Renal cortex interstitium (tissue), 11 donors: ENCODE measurements at regions not wholly inside any gene's neighbourhood (a gene's known extent, or its start where the extent isn't known, plus 50 kb on each side); places are given as distances from the start of the nearest gene placed in this dataset.

ENCODE experiments used
- DNase-seq, 11 donors: peaks; one replicate each; pipeline ENCODE4 v3.0.0-alpha.2; 2013; ENCODE audit warnings: low read depth in 9 of 11, low spot score in 4 of 11; ENCODE audit errors: extremely low read depth in 1 of 11

DNA sequence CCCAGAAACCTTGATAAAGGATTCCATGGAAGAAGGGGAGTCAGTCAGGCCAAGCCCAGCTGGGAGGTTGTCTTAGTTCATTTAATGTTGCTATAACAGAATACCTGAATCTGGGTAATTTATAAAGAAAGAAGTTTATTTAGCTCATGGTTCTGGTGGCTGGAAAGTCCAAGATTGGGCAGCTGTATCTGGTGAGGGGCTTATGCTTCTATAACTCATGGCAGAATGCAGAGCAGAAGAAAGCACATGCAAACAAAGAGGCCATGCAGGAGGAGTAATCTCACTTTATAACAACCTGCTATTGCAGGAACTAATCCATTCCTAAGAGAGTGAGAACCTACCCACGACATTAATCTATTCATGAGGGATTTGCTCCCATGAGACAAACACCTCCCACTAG is 54.2 kb upstream of the ANKRD1 start:
- DNase-seq = no peak

DNA sequence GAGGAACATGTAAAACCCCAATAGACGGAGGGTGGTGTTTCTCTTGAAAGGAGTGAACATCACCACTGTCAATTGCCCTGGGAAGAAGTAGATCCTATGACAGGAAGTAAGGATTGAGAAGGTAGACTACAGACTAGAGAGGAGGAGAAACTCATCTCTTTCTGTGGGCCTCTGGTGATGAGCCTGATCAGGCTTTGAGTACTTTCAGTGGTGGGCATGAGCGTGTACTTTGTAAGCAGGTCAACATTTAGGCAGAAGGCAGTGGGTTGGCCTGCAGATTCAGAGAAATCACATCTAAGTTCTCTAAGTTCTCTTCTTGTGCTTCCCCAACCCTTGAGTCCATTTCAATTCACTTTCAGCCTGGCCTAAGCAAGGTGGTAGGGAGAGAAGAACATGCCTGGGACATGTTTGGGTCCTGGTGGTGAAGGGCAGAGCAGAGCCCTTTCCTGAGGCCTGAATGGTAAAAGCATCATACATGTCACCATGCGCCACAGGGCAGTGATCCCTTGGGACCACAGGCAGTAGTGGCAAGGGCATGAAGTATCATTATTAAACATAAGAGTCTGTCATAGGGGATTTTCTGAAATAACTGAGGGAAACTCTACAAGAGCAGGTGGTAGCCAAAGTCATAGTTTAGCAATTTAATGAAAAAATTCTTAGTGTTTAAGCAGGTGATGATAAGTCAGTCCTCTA is 56.4 kb upstream of the ANKRD1 start:
- DNase-seq = no peak

DNA sequence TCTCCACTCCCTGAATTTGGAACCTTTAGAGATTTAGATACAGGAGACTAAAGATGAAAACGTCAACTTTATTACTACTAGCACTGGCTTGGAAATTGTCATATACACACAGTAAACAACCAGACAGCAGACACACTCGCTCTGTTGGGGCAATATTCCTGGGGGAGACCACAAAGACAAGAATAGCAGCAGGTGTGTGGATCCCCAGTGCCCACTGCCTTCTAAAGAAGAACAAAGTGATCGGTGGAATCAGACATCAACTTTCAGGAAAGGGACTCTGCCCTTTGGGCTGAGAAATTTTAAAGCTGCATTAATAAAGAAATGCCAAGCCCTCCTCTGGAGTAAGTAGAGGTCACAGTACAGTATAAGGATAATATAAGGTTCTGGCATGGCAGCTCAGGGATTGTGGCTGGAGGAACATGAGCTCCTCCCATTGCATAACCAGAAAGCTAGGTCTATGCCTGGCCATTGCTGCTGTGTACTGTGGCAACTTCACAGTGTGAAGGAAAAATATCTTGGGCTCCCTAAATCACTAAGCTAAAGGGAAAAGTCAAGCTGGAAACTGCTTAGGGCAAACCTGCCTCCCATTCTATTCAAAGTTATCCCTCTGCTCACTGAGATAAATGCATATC is 57.1 kb upstream of the ANKRD1 start:
- DNase-seq = no peak

DNA sequence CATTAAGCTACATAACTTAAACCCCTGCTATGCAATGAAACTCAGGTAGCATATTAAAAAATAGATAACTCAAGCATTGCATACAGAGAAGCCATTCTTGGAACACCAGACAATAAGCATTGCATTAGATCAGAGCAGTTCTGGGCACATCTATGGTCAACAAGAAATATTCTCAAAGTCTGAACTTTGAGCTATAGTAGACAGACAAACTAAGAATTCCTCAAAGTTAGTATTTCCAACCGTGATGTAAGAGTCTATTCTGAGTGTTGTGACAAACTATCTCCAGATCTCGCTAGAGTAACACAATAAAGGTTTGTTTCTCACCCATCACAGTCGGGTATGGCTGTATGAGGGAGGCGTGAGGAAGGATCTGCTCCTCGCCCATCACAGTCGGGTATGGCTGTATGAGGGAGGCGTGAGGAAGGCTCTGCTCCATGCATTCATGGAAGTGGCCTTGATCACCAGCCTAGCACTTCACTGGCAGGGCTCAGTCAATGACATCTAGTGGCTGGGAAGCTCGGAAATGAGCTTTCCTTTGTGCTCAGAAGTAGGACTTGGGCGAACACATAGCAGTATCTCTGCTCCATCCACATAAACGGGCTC is 61.6 kb upstream of the ANKRD1 start:
- no peak for DNase-seq

DNA sequence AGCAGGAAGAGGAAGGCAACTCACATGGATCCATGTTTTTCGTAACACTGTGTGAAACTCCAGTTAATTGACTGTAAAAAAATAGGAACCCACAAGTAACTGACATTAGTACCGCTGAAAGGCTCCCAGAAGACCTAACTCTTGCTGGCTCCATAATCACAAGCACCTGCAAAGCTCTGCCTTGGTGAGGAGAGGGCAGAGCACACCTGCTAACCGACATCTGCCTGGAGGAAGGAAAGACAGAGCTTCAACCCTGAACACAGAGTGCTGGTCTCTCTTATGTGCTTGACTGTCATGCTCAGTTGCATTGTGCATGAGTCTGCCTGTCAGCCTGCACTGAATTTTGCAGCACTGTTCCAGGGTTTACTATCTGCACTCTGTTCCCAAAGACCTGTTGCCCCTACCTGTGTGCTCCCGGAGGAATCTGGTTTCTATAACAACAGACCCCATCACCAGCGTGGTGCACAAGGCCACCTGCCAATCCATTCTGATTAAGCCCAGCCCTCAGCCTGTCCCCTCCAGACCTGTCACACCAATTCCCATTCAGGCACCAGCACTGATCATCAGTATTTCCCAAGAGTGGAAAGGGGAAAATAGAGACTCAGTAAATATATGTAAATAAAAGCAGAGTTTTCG is 63.1 kb upstream of the ANKRD1 start:
- DNase-seq = no peak

DNA sequence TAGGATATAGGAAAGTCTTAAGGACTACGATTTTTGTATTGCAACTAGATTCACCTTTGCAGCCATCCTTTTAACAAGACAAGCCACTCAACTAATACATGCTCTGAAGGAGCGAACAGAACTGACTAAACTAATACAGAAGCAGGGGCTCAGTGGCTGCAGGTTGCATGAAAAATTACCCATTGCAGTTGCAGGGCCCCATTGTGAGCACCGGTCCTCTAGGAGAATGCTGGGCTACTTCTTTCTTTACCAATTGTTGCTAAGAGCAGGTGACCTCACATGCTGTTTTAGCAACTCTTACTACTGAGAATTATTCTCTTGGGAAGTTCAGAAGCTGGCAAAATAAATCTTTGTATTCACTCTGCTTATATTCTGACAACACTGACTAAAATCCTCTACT is 64.0 kb upstream of the ANKRD1 start:
- no peak for DNase-seq

DNA sequence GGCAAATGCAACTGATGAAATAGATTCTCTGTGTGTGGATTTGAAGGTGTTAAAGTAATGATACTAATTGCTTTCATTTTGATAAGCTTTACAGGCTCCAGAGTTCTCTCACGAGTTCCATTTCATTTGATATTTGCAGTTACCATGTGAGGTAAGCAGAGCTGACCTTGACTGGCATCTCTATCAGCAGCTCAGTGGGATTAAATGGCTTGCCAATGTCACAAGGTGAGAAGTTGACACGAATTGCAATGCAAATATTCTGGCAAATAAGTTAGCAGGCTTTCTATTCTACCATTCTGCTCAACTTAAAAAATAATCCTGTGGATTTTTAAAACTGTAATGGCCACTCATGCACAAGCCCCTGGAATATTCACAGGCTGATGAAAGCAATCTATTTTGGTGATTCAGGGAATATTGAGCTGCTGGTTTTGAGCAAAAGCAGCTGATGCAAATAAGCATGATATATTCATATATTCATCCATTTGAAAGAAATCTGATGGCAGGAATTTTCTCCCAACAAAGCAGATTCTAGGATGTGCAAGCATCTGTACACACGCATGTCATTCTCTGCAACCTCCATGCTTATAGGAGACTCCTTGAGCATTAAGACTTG is 64.5 kb upstream of the ANKRD1 start:
- DNase-seq = no peak

DNA sequence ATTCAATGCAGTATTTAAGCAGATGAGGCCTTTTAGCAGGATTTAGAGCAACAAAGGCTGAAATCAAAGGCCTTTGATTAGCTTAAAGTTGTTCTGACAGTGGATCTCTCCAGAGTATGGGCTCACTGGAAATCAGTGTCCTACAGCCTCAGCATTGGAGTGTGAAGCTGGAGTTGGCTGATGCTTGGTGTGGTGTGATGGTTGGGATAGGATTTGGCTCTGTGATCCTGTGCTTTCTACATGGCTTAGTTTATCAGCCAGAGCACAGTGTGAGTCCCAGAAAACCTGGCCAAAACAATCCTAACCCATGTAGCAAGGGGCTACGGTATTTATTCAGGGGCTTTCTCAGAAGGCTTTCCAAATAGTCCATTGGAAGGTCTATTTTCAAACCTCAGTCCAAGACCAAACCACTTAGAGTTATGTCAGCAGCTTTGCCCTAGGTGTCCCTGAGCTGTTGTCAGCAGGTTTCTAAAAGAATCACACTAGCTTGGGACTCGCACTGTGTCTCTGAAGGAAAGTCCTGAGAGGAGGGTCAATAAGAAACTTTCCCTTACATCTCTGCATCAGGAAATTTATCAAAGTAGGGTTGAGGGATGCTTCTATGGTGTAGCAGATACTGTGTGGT is 65.4 kb upstream of the ANKRD1 start:
- no peak for DNase-seq

DNA sequence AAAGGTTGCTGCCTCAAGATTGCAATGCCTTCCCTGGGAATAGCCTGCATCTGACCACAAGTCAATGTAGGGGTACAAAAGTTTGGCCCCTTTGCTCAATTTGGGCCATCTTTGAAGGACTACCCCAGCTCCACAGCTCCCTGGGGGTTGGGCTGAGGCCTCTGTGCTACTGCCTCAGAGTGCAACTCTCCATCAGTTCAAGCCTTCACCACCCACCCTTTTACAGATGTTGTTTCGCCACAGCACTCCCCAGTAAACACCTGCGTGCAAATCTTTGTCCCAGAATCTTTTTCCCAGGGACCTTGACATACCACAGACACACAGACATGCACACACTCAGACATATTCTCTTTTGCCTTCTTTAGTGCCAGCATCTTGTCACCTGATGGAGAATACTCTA is 66.0 kb upstream of the ANKRD1 start:
- DNase-seq = no peak

DNA sequence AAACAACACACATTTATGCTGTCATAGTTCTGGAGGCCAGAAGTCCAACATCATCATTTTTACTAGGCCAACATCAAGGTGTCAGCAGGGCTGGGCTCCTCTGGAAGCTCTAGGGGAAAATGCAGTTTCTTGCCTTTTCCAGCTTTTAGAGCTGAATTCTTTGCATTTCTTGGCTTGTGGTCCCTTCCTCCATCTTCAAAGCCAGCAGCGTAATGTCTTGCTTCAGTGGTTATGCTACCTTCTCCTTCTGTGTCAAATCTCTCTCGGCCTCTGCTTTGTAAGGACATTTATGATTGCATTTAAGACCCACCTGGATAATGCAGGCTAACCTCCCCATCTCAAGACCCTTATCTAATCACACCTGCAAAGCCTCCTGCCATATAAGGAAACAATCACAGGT is 66.5 kb upstream of the ANKRD1 start:
- no peak for DNase-seq

DNA sequence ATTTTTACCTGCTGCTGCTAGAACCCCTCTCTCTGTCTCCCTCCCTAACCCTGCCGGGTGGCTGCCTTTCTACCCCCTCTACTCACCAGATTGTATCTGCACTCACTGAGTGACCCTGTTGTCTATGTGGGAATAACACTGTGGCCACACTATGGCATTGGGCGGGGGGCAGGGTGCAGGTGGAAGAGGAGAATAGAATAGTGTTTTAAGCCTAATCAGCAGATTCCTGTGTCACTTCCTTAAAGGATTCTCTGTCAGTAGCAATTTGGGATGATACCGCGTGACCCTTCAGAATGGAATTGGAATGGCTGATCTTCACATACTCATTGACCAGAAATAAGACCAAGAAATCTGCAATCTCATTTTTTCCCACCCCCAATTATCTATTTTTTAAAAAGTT is 67.1 kb upstream of the ANKRD1 start:
- no peak for DNase-seq

DNA sequence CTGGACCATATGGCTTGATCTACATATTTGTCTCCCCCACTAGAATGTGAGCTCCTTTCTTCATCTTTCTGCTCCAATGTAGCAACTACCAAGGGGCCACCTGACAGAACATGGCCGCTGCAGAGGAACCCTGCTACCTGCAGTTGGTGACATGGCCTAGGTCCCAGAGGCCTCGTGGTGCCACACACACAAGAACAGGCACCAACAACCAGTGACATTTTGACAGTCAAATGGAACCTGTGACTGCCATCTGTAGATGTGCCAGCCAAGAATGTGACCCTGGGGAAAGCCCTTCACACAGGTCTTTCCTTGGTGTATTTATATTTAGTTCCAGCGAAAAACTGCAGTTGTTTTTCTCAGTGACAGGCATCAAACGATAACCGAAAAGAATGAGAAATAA is 67.9 kb upstream of the ANKRD1 start:
- no peak for DNase-seq

DNA sequence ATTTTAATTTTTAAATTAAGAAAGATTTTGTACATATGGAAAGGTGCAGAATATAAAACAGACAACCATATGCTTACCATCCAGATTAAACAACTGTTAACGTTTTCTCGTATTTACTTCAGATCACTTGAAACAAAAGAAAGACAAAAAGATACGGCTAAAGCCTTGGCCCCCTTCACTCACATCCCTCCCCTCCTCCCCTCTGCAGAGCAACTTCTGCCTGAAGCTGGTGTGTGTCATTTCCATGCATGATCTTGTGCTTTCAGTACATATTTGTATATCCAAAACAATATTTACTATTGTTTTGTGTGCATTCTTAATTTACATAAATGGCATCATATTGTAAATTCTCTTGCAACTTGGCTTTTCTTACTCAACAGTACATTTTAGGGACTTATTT is 68.5 kb upstream of the ANKRD1 start:
- no peak for DNase-seq

DNA sequence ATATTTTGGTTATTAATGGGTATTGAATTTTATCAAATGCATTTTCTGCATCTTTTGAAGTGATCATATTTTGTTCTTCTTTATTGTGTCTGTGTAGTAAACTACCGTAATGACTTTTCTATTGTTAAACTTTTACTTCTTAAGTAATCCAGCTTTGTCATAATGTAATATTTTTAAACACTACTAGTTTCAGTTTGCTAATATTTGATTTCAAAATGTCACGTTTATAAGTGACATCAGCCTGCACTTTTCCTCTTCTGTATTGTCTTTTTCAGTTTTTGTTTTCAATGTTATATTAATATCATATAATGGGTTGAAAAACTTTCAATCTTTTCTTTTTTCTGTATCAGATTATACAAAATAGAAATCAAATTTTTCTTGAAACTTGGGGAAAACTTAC is 71.6 kb upstream of the ANKRD1 start:
- no peak for DNase-seq

DNA sequence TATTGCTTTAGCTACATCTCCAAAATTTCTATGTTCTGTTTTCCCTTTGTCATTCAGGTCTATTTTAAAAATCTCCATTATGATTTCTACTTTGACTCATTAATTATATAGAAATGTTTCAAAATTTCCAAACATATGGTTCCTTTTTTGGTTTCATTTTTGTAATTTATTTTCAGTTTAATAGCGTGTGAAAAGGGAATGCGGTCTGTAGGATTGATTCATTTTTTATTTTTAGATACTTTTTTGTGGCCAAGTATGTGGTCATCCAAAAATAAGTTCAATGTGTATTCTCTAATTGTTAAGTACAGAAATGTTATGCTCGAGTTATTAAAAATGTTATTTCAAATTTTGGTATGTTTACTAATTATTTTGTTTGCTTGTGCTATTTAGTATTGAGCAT is 72.5 kb upstream of the ANKRD1 start:
- DNase-seq = no peak

DNA sequence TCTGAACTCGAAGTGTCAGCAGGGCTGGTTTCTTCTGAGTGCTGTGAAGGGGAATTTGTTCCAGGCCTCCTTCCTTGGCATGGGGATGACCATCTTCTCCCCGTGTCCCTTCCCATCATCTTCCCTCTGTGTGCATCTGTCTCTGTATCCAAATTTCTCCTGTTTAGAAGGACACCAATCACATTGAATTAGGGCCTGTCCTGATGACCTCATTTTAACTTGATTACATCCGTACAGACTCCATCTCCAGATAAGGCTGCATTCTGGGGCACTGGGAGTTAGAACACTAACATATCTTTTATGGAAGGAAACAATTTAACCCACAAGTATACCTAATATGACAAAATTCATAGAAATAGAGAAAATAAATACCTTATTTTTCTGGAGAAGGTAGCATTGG is 76.8 kb upstream of the ANKRD1 start:
- no peak for DNase-seq

DNA sequence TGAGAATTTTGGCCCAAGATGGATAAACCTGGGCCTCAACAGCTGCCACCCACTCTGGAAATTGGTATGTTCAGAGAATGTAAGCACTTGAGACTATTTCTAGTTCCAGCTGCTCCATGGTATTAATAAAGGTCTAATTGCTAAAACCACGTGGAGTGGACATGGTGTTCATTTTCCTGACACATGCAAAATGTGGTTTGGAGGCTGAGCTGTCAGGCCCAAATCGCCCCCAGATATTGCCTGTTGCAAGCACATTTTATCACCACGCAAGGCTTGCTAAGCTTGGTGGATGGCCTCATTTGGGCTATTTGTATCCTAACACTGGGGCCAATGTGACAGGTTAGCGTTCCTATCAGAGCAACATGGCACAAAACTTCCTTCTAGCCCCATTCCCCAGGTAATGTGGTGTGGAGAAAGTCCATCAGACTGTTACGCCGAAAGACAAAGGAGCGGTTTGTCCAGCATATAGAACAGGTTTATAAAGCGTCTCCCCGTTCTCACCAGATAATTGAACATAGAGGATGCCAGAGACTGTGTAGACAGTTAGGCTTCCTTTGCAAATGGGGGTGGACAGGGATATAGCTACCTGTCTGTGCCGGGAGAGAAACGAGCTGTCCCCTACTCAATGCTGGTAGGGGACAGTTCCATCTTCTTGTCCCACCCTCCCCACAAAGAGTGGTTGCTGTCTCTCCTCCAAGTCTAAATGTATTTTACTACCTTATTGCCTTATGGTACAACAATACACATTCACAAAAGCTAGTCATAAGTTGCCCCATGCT is 78.0 kb upstream of the ANKRD1 start:
- DNase-seq = no peak

DNA sequence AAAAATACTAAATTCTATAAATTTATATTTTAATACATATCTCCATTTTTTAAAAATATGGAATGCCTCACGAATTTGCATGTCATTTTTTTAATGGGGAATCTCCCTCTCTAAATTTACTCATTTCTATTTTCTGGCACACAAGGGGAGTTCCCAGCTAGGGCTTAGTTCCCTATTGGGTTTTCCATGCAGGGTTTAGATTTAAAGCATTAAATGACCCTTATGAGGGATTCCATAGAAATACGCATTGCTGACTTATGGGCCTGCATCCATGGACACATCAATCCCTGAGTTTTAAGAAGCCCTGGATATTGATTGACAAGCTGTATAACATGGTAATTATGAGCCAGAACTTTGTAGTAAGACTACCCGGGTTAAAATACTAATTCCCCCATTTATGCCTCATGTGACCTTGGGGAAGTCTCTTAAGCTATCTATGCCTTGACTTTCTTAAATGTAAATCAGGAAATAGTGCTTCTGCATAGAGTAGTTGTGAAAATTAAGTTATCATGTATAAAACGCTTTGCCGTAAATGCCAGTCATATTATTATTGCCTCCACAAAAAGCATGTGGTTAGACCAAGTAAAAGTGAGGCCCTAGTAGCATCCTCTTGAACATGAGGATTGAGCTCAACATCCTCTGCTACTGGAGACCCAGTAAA is 78.8 kb upstream of the ANKRD1 start:
- DNase-seq = no peak
